K562 (cell line): ENCODE measurements at regions not wholly inside any gene's neighbourhood (a gene's known extent, or its start where the extent isn't known, plus 50 kb on each side); places are given as distances from the start of the nearest gene placed in this dataset.

ENCODE experiments used
- ATAC-seq: fragments of 200-7000 bp; cut with Tn5 transposase; 3 replicates; pipeline ENCODE4 v1.9.1; 2020; ENCODE audit warnings: moderate library complexity
- BruUV-seq: library from RNA; stranded (reverse); fragments of 400-500 nt; replicated peaks from 2 replicates; lab custom pipeline; 2021; lab: Mats Ljungman, UMichigan
- CTCF ChIA-PET: fragments of 300-600 bp; formaldehyde crosslinking; extraction: SDS; loops from one replicate; lab custom pipeline; 2021; ENCODE audit warnings: low intra/inter-chr PET ratio; lab: Yijun Ruan, JAX
- POLR2A ChIA-PET: fragments of 300-600, 350-650 bp; sonication (Branson Sonifier 250); formaldehyde crosslinking; extraction: SDS; loops from one replicate; lab custom pipeline; 2021; ENCODE audit warnings: antibody characterized with exemption, inconsistent platforms; lab: Yijun Ruan, JAX
- DNase-seq, 4 experiments: peaks; one replicate each; pipeline versions ENCODE4 v3.0.0 to v3.0.0-alpha.2; 2011 to 2018; ENCODE audit warnings: low spot score in 3 of 4, mixed read lengths in 3 of 4; ENCODE audit errors: extremely low read depth in 1 of 4
- FAIRE-seq: peaks from 2 replicates; lab custom pipeline; 2011; peaks lifted over from hg19 to GRCh38; lab: Jason Lieb, UNC
- H2AFZ ChIP-seq: 2 replicates; pipeline ENCODE4 v1.6.0; 2011; ENCODE audit warnings: low read depth, low read length, control low read depth, inconsistent platforms
- H3K27ac ChIP-seq: fragments of 200-600 bp; 3 replicates; pipeline ENCODE4 v1.8.0; 2011; ENCODE audit warnings: low read depth, mild to moderate bottlenecking, control low read depth, inconsistent platforms, low read length, moderate library complexity, mixed read lengths; ENCODE audit errors: extremely low read depth
- H3K27me3 ChIP-seq, 2 experiments: fragments of 300-600 bp in 1 of 2; 2 replicates in 1 of 2; 3 replicates in 1 of 2; pipeline versions ENCODE4 v1.6.0 to v1.8.0; 2011; ENCODE audit warnings: inconsistent platforms in 2 of 2, low read length in 2 of 2, mild to moderate bottlenecking in 1 of 2, mixed read lengths in 1 of 2, moderate library complexity in 1 of 2; ENCODE audit not compliant: control insufficient read depth in 2 of 2, insufficient read depth in 2 of 2
- H3K36me3 ChIP-seq: fragments of 300-600 bp; 3 replicates; pipeline ENCODE4 v1.8.0; 2011; ENCODE audit warnings: mild to moderate bottlenecking, low read length, inconsistent platforms; ENCODE audit not compliant: control insufficient read depth, insufficient read depth
- H3K4me1 ChIP-seq, 2 experiments: fragments of 200-600 bp in 1 of 2; replicated peaks in 1 of 2; 2 replicates in 1 of 2; 3 replicates in 1 of 2; pipeline versions ENCODE4 v1.5.1 to v1.8.0; 2011; ENCODE audit warnings: inconsistent platforms in 2 of 2, low read length in 2 of 2, mild to moderate bottlenecking in 1 of 2, mixed read lengths in 1 of 2, moderate library complexity in 1 of 2; ENCODE audit not compliant: control insufficient read depth in 2 of 2, insufficient read depth in 2 of 2
- H3K4me2 ChIP-seq: 2 replicates; pipeline ENCODE4 v1.6.1; 2011; ENCODE audit warnings: low read length, control low read depth, inconsistent platforms, mixed read lengths; ENCODE audit not compliant: insufficient read depth
- H3K4me3 ChIP-seq: fragments of 200-600 bp; sonication (generic), shearing (Covaris generic); 2 replicates; pipeline ENCODE4 v1.5.1; 2016; ENCODE audit warnings: control low read depth, inconsistent platforms
- H3K79me2 ChIP-seq: fragments of 200-600 bp; 3 replicates; pipeline ENCODE4 v1.8.0; 2011; ENCODE audit warnings: low read length, inconsistent platforms; ENCODE audit not compliant: control insufficient read depth, insufficient read depth
- H3K9ac ChIP-seq, 2 experiments: 2 replicates each; pipeline versions ENCODE4 v1.6.0 to v1.6.1; 2011; ENCODE audit warnings: low read depth in 2 of 2, low read length in 2 of 2, control low read depth in 1 of 2, inconsistent platforms in 1 of 2, mild to moderate bottlenecking in 1 of 2, mixed read lengths in 1 of 2; ENCODE audit not compliant: insufficient read depth in 1 of 2
- H3K9me1 ChIP-seq: one replicate; pipeline ENCODE4 v1.6.0; 2011; ENCODE audit warnings: inconsistent platforms, mild to moderate bottlenecking, low read length, moderate library complexity; ENCODE audit not compliant: control insufficient read depth, insufficient read depth
- H3K9me3 ChIP-seq: replicated peaks from 2 replicates; pipeline ENCODE4 v1.5.1; 2011; ENCODE audit warnings: low read depth, low read length, inconsistent platforms; ENCODE audit not compliant: control insufficient read depth, insufficient read depth
- H4K20me1 ChIP-seq: replicated peaks from 2 replicates; pipeline ENCODE4 v1.6.1; 2011; ENCODE audit warnings: low read length, inconsistent platforms, mixed read lengths; ENCODE audit not compliant: control insufficient read depth, insufficient read depth
- ASH1L ChIP-seq: fragments of 450-650 bp; IDR thresholded peaks from 2 replicates; pipeline ENCODE4 v1.6.1; 2018; ENCODE audit warnings: borderline replicate concordance, mild to moderate bottlenecking, low read depth; ENCODE audit not compliant: partially characterized antibody
- BRD4 ChIP-seq: fragments of 200-600 bp; sonication (generic); IDR thresholded peaks from 2 replicates; pipeline ENCODE4 v1.6.1; 2017; ENCODE audit warnings: inconsistent platforms
- DNMT1 ChIP-seq: fragments of 450-650 bp; IDR thresholded peaks from 2 replicates; pipeline ENCODE4 v1.6.1; 2016; ENCODE audit warnings: antibody characterized with exemption, mild to moderate bottlenecking
- ELK3 ChIP-seq: fragments of 450-650 bp; formaldehyde crosslinking; IDR thresholded peaks from 2 replicates; pipeline ENCODE4 v1.4.0; 2020; ENCODE audit warnings: mild to moderate bottlenecking
- FUS ChIP-seq: fragments of 200-400 bp; formaldehyde crosslinking; optimal IDR thresholded peaks from 2 replicates; pipeline ENCODE3; 2017; ENCODE audit warnings: low read depth, low read length
- GABPB1 ChIP-seq: sonication (generic); formaldehyde crosslinking; IDR thresholded peaks from 2 replicates; pipeline ENCODE4 v1.8.0; 2022; ENCODE audit warnings: mild to moderate bottlenecking, missing genetic modification reagents
- GTF2A2 ChIP-seq: IDR thresholded peaks from 2 replicates; pipeline ENCODE4 v1.6.1; 2016; ENCODE audit warnings: mild to moderate bottlenecking, missing genetic modification characterization, missing compliant biosample characterization
- HNRNPK ChIP-seq: fragments of 200-400 bp; formaldehyde crosslinking; IDR thresholded peaks from one replicate; pipeline ENCODE4 v1.6.1; 2018; ENCODE audit warnings: mild to moderate bottlenecking, low read depth, low read length; ENCODE audit not compliant: poor library complexity, severe bottlenecking
- JUN ChIP-seq, 2 experiments: sonication (generic) in 1 of 2; formaldehyde crosslinking in 1 of 2; IDR thresholded peaks; 2 replicates each; pipeline versions ENCODE4 v1.6.1 to v1.8.0; 2012 to 2022; ENCODE audit warnings: borderline replicate concordance in 2 of 2, mild to moderate bottlenecking in 2 of 2, improper control_type of control experiment in 1 of 2, low read depth in 1 of 2, low read length in 1 of 2, missing genetic modification reagents in 1 of 2
- MEF2D ChIP-seq: conservative IDR thresholded peaks from 2 replicates; pipeline ENCODE4 v1.6.1; 2016; ENCODE audit warnings: low read depth, missing genetic modification characterization, missing compliant biosample characterization
- PHB2 ChIP-seq: fragments of 450-650 bp; IDR thresholded peaks from 2 replicates; pipeline ENCODE4 v1.6.1; 2017; ENCODE audit warnings: low read depth
- RAD21 ChIP-seq, 2 experiments: fragments of 250-450 bp in 1 of 2; fragments of 450-650 bp in 1 of 2; sonication (Bioruptor Pico) in 1 of 2; formaldehyde crosslinking in 1 of 2; IDR thresholded peaks in 1 of 2; conservative IDR thresholded peaks in 1 of 2; 2 replicates each; pipeline versions ENCODE4 v1.4.0 to v1.8.0; 2020 to 2022; ENCODE audit warnings: mild to moderate bottlenecking in 2 of 2, moderate library complexity in 1 of 2
- RFX5 ChIP-seq: IDR thresholded peaks from 2 replicates; pipeline ENCODE4 v1.6.1; 2011; ENCODE audit warnings: low read depth, mild to moderate bottlenecking, improper control_type of control experiment, low read length
- SRSF9 ChIP-seq: fragments of 200-400 bp; formaldehyde crosslinking; IDR thresholded peaks from 2 replicates; pipeline ENCODE4 v1.6.1; 2017; ENCODE audit warnings: low read depth, low read length, borderline replicate concordance
- WGBS: fragments of 100-300 bp; shearing (Covaris generic); methylation state at CpG from one replicate; pipeline ENCODE4 v1.1.6; 2016; ENCODE audit warnings: low coverage, mixed read lengths; ENCODE audit not compliant: insufficient coverage; ENCODE audit errors: missing lambda C conversion rate; 5-methylcytosine and 5-hydroxymethylcytosine counted together
- in situ Hi-C: fragments of 300-500 bp; cut with MboI; formaldehyde crosslinking; loops from 4 replicates; pipeline ENCODE4 v1.15.0; 2018; ENCODE audit warnings: inconsistent platforms, mixed read lengths
- intact Hi-C: fragments of 100-400 bp; cut with micrococcal nuclease; formaldehyde crosslinking; loops from 2 replicates; pipeline ENCODE4 v1.14.2; 2022

DNA sequence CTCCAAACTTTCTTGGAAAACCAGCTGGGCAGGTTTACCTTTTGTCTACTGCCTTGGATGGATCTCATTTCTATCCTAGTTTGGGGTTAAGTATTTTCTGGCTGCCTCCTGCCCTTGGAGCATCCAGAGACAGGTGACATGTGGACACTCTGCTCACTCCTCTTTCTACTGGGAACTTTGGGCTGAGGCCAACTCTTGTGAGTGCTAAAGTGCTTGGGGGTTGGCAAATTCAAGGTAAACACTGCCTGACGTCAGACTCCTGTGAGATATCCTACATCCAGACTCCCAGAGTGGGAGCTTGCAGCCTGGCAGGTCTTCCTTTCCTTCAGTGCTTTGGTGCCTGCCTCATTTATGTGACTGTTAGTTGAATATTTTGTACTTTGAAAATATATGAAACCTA lies 388.1 kb downstream of the KCNRG start:
- CTCF ChIA-PET = no interaction called here
- intact Hi-C loops = no loop called here
- no peak for ATAC-seq

DNA sequence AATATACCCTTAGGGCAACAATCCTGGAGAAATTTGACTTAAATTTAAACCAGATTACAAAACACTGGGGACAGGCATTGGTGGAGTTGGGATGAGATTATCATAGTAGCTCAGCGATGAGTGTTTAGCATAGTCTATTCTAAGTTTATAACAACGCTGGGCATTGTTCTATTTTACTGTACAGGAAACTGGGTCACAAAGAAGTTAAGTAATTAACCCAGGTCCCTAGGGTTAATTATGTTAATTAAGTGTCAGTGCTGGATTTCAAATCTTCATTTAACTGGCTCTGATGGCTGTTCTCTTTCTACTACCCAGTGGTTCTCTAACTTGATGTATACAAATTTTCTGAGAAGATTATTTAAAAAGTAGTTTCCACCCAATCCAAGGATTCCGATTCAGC lies 388.9 kb downstream of the KCNRG start:
- Histone ChIP-seq H2AFZ (no peak overlapping the region), H3K9me1 (no peaks in the 10 kb centered on the region), H3K79me2 (no peaks in the 10 kb centered on the region), H4K20me1 (no peaks in the 10 kb centered on the region), H3K4me2 (no peak overlapping the region), H3K36me3 (no peaks in the 10 kb centered on the region), H3K27me3 (no peaks in the 10 kb centered on the region), H3K9me3 (no peaks in the 10 kb centered on the region), H3K4me3 (no peak overlapping the region), H3K27ac (no peak overlapping the region), H3K9ac (no peak overlapping the region), H3K4me1 (no peaks in the 10 kb centered on the region)
- ChIA-PET CTCF (no interaction called here), POLR2A (interaction anchor here (1.0 kb wide), 1 partner anchor 11 kb away, joined by 3 read pairs; no protein-coding TSS in a partner anchor)
- no peak for DNase-seq
- 57% methylated on average over 3 of the region's 3 CpGs for WGBS
- in situ Hi-C loops (loop anchor here (25.0 kb wide), 1 partner anchor 417 kb away; the partner anchor contains the start of gene TRIM13), intact Hi-C loops (no loop called here)
- no peak for ATAC-seq
- BruUV-seq = no TSS peak
- no peak for FAIRE-seq
- TF ChIP-seq GTF2A2 (tag) = no peak
- no peak for TF ChIP-seq RAD21 (CRISPR knock-in tag; conservative IDR thresholded peaks at IDR 0.05 in 1 of 2, IDR thresholded peaks at IDR 0.05 in 1 of 2)
- no peak for TF ChIP-seq BRD4
- TF ChIP-seq SRSF9 = no peak
- TF ChIP-seq ELK3 = no peak
- no peak for TF ChIP-seq MEF2D (tag)
- no peak for TF ChIP-seq GABPB1 (CRISPR knock-in tag)
- no peak for TF ChIP-seq RFX5
- no peak for TF ChIP-seq DNMT1

More for the DNA sequence above, 388.1 kb downstream of the KCNRG start:
- TF ChIP-seq ASH1L (no peak), JUN (IDR thresholded peaks at IDR 0.05; ENCODE audit: borderline replicate concordance, low read depth, low read length) (no peak), JUN (CRISPR knock-in tag; IDR thresholded peaks at IDR 0.05; ENCODE audit: borderline replicate concordance) (no peak), FUS (no peak), PHB2 (no peak), HNRNPK (no peak)
- DNase-seq (no peak), FAIRE-seq (no peak)
- Histone ChIP-seq H3K27ac (no peak overlapping the region), H3K79me2 (no peaks in the 10 kb centered on the region), H2AFZ (no peak overlapping the region), H3K4me2 (no peak overlapping the region), H3K9ac (no peak overlapping the region), H3K4me3 (no peak overlapping the region), H4K20me1 (no peaks in the 10 kb centered on the region), H3K27me3 (no peaks in the 10 kb centered on the region), H3K36me3 (no peaks in the 10 kb centered on the region), H3K9me1 (no peaks in the 10 kb centered on the region), H3K4me1 (no peaks in the 10 kb centered on the region), H3K9me3 (no peaks in the 10 kb centered on the region)
- 0% methylated on average over 1 of the region's 1 CpG for WGBS
- POLR2A ChIA-PET = no interaction called here
- in situ Hi-C loops = loop anchor here (25.0 kb wide), 1 partner anchor 416 kb away; the partner anchor contains the start of gene TRIM13
- BruUV-seq = no TSS peak
